ENCODE measurements at regions not wholly inside any gene's neighbourhood (a gene's known extent, or its start where the extent isn't known, plus 50 kb on each side); places are given as distances from the start of the nearest gene placed in this dataset.
"Not testable (repeated sequence)": the region's sequence is repeated elsewhere in the genome, so short reads cannot be mapped to it uniquely, and the experiment has no call there.

- no peak for DNase-seq (ENCODE audit: low read depth)
Measured at GRCh38 chr2:210961249-210961648, 404.9 kb downstream of the CPS1 start.

GRCh38 chr2:210963386-210963785 is 407.0 kb downstream of the CPS1 start:
- DNase-seq (ENCODE audit: low read depth) = no peak

GRCh38 chr2:210964141-210964764 is 407.9 kb downstream of the CPS1 start:
- DNase-seq (ENCODE audit: low read depth) = no peak

DNA sequence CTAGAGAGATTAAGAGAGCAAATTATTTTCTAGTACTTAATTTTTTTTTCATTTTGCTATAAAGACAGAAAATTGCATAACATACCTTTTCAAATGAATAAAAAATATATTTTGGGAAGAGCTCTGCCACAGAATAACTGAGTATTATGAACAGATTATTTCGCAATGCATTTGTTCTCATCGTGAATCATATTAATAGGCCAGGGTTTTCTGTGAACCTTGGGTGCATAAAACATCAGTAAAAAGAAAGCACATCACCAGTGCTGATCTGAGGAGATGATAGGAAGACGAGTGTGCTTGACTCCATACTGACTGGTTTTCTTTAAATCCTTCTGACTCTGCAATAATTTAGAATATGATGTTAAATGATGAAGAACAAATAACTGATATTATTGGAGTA is 409.1 kb downstream of the CPS1 start:
- DNase-seq (ENCODE audit: low read depth) = no peak

DNA sequence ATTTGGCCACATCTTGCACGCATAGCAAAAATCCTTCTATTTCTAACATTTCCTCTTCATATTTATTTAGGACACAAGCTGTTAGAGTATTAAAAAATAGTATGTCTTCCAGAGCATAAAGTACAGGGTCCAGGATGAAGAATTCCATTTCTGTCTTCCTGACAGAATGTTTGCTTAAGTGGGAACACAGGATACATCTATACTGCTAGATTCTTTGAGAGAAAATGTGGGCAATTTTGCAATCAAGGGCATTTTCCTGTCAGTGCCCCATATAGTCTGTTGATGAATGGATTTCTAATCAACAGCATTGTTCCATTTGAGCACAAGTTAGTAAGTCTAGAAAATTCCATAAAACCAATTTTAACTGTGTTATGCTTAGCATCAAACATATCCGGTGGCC is 409.9 kb downstream of the CPS1 start:
- no peak for DNase-seq (ENCODE audit: low read depth)

DNA sequence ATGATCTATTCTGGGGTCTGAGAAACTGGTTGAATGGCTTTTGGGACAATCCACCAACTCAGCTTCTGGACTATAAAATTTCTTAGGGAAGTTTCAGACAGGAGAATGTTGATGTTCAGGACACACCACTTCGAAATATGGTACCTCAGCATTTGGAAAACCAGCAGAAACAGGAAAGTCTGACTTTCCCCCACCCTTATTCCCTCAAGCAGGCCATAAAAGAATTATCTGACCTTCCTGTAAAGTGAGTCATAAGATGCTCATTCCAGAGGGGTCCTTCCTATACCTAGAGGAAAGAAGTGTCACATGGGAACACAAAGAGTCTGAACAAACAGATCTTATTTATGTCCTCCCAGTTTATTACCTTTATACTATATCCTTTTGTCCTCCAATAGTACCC is 415.0 kb downstream of the CPS1 start:
- no peak for DNase-seq (ENCODE audit: low read depth)

DNA sequence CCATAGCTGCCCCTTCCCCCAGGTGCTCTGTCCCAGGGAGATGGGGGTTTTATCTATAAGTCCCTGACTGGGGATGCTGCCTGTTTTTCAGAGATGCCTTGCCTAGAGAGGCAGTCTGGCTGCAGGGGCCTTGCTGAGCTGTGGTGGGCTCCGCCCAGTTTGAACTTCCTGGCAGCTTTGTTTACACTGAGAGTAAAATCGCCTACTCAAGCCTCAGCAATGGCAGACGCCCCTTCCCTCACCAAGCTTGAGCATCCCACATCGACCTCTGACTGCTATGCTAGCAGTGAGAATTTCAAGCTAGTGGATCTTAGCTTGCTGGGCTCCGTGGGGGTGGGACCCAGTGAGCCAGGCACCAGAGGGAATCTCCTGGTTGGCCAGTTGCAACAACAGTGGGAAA is 430.4 kb downstream of the CPS1 start:
- not testable (repeated sequence) for DNase-seq (ENCODE audit: low read depth)

GRCh38 chr2:210991107-210991506 is 434.7 kb downstream of the CPS1 start:
- no peak for DNase-seq (ENCODE audit: low read depth)

- no peak for DNase-seq (ENCODE audit: low read depth)
Measured at GRCh38 chr2:210994104-210994503, 437.7 kb downstream of the CPS1 start.

GRCh38 chr2:210997373-210997772 is 441.0 kb downstream of the CPS1 start:
- no peak for DNase-seq (ENCODE audit: low read depth)

GRCh38 chr2:210998334-210998733 is 441.9 kb downstream of the CPS1 start:
- no peak for DNase-seq (ENCODE audit: low read depth)

GRCh38 chr2:211014376-211014775 is 458.0 kb downstream of the CPS1 start:
- DNase-seq (ENCODE audit: low read depth) = no peak

DNA sequence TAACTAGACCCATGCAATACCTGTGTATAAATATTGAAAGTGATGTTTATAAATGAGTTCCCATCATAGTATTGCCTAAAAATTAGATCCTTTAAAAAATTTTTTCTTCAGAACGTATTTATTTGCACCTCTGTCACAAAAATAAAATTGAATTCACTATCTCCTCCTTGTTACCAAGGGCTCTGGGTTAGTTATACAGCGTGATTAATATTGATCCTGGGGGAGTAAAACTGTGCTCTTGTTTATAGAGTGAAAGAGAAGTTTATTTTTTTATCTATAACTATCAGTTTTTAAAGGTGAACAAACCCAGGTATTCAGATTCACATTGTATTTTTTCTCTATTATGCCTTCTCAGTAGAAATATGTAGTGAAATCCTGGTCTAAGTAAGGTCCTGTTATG is 458.5 kb downstream of the CPS1 start:
- DNase-seq (ENCODE audit: low read depth) = no peak

GRCh38 chr2:211025089-211025488 is 468.7 kb downstream of the CPS1 start:
- DNase-seq (ENCODE audit: low read depth) = not testable (repeated sequence)

- no peak for DNase-seq (ENCODE audit: low read depth)
Measured at GRCh38 chr2:211026109-211026508, 469.7 kb downstream of the CPS1 start.

GRCh38 chr2:211027976-211028375 is 471.6 kb downstream of the CPS1 start:
- no peak for DNase-seq (ENCODE audit: low read depth)

- no peak for DNase-seq (ENCODE audit: low read depth)
Measured at GRCh38 chr2:211033765-211034164, 477.4 kb downstream of the CPS1 start.

GRCh38 chr2:211035548-211036185 is 479.3 kb downstream of the CPS1 start:
- DNase-seq (ENCODE audit: low read depth) = no peak

GRCh38 chr2:211045025-211045424 is 488.6 kb downstream of the CPS1 start:
- DNase-seq (ENCODE audit: low read depth) = no peak

- no peak for DNase-seq (ENCODE audit: low read depth)
Measured at GRCh38 chr2:211049321-211050018, 493.1 kb downstream of the CPS1 start.

DNA sequence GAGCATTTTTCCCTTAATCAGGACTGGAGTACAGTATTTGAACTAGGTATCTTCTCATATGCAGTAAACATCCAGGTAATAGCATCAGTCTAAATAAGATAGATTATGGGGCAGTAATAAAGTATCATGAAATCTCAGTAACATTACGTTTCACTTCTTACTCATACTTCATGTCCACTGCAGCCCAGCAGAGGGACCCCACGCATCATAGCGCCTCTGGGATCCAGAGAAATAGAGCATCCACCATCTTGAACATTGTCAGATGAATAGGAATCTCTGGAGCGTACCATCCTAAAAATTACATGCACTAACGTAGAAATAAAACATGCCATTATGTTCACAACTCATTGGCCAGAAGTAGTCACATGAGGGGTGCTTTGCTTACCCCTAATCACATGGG is 499.0 kb downstream of the CPS1 start:
- no peak for DNase-seq (ENCODE audit: low read depth)

- DNase-seq (ENCODE audit: low read depth) = no peak
Measured at GRCh38 chr2:211061612-211062296, 505.4 kb downstream of the CPS1 start.

- DNase-seq (ENCODE audit: low read depth) = no peak
Measured at GRCh38 chr2:211062297-211062612, 505.9 kb downstream of the CPS1 start.

All from activated T-helper 1 cell treated with Interleukin-2 at 50 U/mL for 16 hours (primary cell).